ENCODE measurements at regions not wholly inside any gene's neighbourhood (a gene's known extent, or its start where the extent isn't known, plus 50 kb on each side); places are given as distances from the start of the nearest gene placed in this dataset.

GRCh38 chr18:2441544-2441943 lies 129.8 kb downstream of the METTL4 start:
- H3K27ac ChIP-seq: no peak overlapping the region
- TF ChIP-seq CTCF (IDR thresholded peaks at IDR 0.05): no peak
- DNase-seq (ENCODE audit: low spot score): no peak
- no peak overlapping the region for H3K4me3 ChIP-seq

DNA sequence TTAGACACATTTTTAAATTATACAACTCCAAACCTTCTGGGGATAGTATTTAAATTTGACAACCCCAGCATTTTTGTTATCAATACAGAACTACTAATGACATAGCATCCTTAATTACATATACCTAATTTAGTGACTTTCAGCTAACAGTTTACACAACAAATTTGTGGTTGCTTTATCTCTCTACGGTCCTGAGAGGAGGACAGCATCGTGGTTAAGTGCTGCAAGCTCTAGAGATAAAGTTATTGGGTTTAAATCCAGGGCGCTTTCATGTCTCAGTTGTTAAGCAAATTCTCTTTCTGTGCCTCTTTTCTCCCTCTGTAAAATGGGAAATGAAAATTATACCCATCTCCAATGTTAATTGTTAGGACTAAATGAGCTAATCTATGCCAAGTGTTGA lies 129.3 kb downstream of the METTL4 start:
- no peak for DNase-seq (ENCODE audit: low spot score)
- H3K4me3 ChIP-seq: no peak overlapping the region
- H3K27ac ChIP-seq: no peak overlapping the region
- no peak for TF ChIP-seq CTCF (IDR thresholded peaks at IDR 0.05)

GRCh38 chr18:2442726-2443275 lies 128.5 kb downstream of the METTL4 start:
- DNase-seq (ENCODE audit: low spot score): no peak
- TF ChIP-seq CTCF (IDR thresholded peaks at IDR 0.05): no peak

DNA sequence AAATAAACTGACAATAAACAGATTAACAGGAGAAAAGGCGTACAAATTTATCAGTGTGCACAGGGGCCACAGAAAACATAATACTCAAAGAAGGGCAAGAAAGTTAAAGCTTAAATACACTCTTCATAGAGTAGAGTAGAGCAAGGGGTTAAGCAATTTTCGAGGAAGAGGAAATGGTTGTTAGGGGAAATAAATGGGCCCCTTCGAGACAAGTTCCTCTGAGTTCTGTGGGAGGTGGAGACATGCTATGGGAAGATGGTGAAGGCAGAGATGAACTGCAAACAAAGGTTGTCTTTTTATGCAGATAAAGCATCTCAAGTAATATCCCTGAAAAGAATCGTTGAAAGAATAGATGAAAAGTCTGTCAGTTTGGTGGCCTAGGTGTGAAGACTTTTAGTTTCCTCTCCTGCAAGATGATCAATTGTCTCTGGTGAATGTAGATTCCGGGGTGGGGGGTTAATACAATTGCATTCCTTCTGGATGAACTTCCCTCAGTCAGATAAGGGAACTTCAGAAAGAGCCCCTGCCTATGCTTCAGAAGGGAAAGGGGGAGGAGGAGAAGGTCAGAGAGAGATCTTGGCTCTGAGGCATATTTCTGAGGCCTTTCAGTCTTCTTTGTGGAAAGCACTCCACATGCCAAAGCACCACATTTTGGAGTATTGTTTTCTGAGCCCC lies 127.0 kb downstream of the METTL4 start:
- no peak overlapping the region for H3K27ac ChIP-seq
- no peak for TF ChIP-seq CTCF (IDR thresholded peaks at IDR 0.05)
- DNase-seq (ENCODE audit: low spot score): no peak
- H3K4me3 ChIP-seq: no peak overlapping the region

More at GRCh38 chr18:2442726-2443275, 128.5 kb downstream of the METTL4 start:
- no peak overlapping the region for H3K4me3 ChIP-seq
- H3K27ac ChIP-seq: no peak overlapping the region

GRCh38 chr18:2448565-2449151 lies 122.6 kb downstream of the METTL4 start:
- no peak for TF ChIP-seq CTCF (IDR thresholded peaks at IDR 0.05)
- no peak for DNase-seq (ENCODE audit: low spot score)

GRCh38 chr18:2451556-2451955 lies 119.7 kb downstream of the METTL4 start:
- no peak for TF ChIP-seq CTCF (IDR thresholded peaks at IDR 0.05)

More at GRCh38 chr18:2448565-2449151, 122.6 kb downstream of the METTL4 start:
- Histone ChIP-seq H3K4me3 (no peak overlapping the region), H3K27ac (no peak overlapping the region)

GRCh38 chr18:2459886-2460285 lies 111.4 kb downstream of the METTL4 start:
- Histone ChIP-seq H3K4me3 (no peak overlapping the region), H3K27ac (no peak overlapping the region)
- no peak for DNase-seq (ENCODE audit: low spot score)
- no peak for TF ChIP-seq CTCF (IDR thresholded peaks at IDR 0.05)

More at GRCh38 chr18:2451556-2451955, 119.7 kb downstream of the METTL4 start:
- no peak for DNase-seq (ENCODE audit: low spot score)
- Histone ChIP-seq H3K27ac (no peak overlapping the region), H3K4me3 (no peak overlapping the region)
